Activated T-cell treated with anti-CD3 and anti-CD28 coated beads, Interleukin-2, amount 50 U/mL, for 48 hours (primary cell): ENCODE measurements at regions not wholly inside any gene's neighbourhood (a gene's known extent, or its start where the extent isn't known, plus 50 kb on each side); places are given as distances from the start of the nearest gene placed in this dataset.
"Not testable (repeated sequence)": the region's sequence is repeated elsewhere in the genome, so short reads cannot be mapped to it uniquely, and the experiment has no call there.

Experiments
- DNase-seq, 2 experiments: peaks; one replicate each; pipeline ENCODE4 v3.0.0-alpha.2; 2020

DNA sequence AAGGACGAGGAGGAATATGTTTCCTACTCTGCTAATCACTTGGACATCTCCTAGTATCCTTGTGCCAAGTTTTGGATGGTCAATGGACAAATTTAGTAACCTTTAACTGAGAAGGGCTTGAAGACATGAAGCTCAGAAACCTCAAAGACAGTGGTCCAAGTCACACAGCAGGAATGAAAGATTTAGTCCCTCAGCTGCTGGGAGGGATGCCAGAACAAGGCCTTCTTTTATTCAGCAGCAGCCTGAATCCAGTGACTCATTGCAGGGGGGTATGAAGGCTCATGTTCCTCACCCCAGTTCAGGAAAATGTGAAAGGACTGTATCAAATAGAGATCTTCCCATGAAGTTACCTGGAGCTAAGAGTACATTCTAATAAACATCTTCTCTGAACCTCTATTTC, 214.9 kb upstream of the UGT8 start:
- DNase-seq: no peak

DNA sequence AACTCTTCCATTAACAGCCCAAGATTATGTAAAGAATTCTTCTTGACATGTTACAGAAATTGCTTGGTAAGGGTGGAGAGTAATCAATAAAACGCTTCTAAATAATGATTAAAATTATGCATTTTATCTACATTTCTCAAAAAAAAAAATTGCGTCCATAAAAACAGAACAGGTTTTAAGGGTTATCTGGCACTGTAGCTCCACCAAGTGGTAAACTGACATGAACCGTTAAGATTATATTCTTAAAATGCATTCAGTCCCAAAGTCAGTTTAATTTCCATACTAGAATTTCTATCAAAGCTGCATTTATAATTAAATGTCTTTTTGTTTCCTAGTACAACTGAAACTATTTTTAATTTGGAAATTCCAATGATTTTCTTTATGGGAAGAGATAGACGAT, 214.0 kb upstream of the UGT8 start:
- no peak for DNase-seq

DNA sequence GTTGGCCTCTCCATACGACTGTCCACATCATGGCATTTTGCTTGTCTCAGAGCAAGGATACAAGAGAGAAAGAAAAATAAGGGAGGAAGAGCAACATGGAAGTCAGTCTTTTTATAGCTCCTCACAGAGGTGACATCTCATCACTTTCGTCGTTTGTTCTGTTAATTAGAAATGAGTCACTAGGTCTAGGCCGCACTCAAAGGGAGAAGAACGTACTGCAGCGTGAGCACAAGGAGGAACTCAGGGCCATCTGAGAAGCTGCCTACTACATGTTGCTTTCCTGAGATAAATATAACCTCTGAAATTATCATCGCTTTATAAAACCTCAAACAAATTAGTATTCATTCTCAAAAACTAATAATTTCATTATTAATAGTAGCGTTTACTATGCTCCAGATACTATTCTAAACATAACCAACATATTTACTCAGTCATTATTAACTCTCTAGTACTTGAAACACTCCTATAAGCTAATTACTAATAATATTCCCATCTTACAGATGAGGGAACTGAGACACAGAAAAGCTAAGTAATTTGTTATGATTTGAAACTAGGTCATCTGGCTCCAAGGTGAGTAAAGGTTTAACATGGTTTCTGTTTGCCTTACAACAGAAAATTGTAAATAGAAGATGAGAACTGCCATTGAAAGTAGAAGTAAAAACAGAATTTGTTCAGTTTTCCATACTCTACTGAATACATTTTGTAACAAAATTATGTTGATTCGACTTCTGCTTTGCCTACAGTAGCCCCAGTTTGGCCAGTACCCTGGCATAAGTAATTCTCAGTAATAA, 213.2 kb upstream of the UGT8 start:
- DNase-seq: no peak

DNA sequence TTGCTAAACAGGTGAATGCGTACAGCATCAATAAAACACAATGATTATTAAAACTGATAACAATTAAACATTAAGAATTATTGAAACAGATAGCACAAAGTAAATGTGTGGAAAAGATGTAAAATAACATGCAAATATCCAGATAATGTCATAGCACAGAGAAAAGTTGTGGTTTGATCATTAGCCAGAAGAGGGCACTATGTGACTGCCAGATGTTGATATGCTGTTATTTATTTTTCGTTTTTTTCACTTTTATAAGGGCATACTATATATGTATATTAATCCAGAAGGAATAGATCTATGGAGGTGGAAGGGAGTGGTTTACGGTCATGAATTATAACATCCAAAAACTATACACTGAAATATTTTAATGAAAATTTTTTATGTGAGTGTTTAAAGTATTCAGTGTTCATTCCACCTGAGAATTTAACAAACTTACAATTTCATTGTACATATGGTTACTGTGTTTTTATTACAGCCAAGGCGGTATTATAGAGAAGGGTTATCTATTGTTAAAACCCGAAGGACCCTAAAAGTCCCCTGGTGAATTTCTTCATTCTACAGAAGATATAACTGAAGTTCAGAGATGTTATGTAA, 211.9 kb upstream of the UGT8 start:
- DNase-seq: no peak

DNA sequence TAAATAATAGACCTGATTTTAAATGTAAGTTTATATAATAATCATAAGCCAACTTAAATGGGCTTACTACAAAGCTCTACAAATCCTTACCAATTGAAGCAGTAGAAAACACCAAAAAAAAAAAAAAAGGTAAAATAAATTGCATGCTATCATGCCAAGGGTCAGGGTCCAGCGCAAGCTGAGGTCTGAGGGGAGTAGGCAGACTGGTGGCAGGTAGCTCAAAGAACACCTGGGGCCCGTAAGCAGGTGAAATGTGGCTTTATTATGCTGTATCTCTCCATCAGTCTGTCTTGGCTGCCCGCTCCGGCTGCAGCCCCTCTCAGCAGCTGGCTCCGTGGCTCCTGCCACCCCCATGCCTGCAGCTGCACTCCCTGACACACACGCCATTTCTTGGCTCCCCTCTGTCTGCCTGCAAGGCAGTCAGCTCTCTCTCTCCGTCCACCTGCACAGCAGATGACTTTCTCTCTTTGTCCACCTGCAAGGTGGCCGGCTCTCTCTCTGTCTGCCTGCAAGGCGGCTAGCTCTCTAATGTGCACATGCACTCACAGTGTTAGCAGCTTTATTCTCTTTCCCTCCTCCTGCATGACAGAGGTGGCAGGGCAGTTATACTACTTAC, 209.4 kb upstream of the UGT8 start:
- DNase-seq: no peak

DNA sequence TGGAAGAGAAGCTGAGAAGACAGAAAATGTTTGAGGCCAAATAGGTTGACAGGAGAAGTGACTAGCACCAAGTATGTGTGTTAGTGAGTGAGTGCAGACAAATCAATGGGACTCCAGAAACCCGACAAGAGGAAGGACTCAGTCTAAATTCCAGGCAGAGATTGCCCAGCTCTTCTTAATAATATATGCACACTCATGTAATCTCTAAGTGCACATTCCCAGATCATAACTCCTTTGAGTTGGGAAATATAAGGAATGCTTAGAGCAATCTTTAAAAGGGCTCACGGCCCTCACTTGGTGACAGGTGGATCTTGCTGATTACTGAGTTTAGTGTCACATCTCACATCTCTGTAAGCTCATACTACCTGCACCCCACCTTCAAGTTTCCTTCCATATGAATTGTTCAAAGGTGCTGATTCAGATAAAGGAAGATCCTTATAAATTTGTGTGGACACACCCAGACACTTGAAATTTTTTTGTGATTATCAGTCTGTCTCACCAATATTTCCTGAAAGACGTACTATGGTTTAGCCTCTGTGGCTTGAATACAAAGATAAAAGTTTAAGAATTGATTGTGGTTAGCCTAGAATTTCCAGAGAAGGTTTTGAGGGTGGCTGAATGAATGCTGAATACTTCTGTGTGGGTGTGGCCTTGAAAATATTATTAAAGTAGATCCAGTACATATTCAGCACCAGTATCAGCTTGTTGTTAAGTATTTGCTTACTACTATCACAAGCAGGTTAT, 205.1 kb upstream of the UGT8 start:
- DNase-seq: no peak

DNA sequence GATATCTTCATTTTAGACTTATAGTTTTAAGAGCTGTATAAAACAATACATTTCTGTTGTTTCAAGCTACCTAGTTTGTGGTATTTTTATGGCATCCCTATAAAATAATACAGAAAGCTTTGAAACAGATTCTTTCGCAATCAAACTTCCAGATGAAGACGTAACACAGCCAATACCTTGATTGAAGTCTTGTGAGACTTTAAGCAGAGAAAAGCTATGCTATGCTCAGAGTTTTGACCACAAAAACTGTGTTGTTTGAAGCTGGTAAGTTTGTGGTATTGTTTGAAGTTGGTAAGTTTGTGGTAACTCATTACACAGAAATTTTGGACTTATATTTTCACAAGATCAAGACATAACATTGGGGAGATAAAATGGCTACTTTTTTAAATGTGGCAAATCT, 201.8 kb upstream of the UGT8 start:
- no peak for DNase-seq

DNA sequence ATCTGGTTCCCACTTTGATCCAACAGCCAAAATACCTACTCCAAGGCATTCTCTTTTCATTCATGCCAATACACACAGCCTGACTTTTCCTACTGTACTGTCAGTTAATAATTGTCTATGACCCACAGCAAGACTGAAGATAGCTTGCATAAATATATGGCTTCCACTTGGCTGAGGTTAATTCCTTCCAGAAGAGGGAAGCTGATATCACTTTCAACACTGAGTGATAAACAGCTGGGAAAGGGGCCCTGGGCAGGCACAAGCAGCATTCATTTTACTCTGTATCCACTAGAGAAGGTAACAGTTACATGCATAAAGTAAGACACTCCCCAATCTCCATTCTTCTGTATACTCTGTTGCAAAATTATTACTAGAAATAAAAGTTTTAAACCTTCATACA, 200.2 kb upstream of the UGT8 start:
- DNase-seq: no peak

DNA sequence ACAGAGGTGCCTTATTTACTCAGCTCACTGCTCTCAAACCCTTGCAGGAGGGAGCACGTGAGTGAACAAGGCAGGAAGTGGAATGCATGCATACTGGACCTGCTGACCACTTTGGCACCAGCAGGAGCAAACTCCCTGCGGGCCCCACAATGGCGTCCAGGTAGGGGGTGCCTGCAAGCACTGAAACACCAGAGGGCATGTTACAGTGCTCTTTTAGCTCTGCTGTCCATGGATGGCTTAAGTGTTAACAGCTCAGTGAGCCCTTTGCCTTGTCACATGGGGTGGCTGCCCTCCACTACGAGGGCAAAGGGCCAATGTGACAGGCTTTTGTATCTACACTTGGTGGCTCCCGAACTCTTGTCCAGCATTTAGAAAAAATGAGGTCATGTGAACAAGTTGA, 199.5 kb upstream of the UGT8 start:
- DNase-seq: no peak

DNA sequence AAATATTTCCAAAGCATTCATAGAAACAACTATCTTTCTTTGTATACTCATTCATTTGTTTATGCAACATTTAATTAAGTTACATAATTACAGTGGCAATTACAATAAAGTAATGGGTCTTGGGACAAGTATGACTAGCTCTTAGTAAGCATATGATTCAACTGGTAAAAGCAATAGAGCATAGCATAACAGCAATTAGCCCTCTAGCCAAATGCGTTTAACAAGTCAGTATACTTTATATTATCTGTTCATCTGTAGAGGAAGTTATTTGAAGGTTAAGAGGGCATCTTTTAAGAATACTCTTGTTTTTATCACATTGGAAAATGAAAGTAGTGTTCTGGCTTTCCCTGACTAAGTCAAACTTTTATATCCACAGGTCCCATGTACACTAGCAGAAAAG, 198.1 kb upstream of the UGT8 start:
- DNase-seq: no peak

DNA sequence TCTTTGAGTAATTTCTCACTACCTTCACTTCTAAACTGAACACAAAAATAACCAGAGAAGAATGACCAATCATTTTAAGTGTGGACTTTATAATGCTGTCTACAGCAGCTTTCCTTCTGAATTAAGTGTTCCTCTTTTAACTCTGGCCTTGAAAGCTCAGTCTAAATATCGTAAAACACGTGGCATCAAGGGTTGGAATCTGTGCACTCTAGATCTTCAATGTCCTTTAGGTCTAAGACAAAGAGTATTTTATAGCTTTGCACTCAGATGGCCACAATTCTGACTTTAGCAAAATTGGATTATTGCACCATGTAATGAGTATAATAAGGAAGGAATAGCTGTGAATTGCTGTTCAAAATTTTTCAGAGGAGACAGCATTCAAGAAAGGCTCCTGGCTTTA, 197.1 kb upstream of the UGT8 start:
- DNase-seq: no peak

DNA sequence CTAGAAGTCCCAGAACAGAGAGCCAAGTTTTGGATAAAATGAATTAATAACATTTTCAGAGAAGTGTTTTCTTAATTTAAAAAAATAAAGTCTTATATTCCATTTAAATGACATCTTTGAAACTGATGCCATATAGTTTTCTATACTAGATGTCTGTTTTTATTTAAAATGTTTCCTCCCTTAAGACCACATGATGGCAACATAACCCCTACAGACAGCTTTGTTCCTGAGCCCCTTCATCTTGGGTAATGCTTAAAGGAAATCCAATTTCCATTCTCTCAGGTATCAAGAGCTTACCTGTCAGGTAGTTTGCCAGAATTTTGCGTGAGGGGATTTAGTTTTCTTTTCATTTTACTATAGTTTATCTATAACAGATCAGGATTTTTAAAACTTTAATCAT, 181.4 kb upstream of the UGT8 start:
- no peak for DNase-seq

DNA sequence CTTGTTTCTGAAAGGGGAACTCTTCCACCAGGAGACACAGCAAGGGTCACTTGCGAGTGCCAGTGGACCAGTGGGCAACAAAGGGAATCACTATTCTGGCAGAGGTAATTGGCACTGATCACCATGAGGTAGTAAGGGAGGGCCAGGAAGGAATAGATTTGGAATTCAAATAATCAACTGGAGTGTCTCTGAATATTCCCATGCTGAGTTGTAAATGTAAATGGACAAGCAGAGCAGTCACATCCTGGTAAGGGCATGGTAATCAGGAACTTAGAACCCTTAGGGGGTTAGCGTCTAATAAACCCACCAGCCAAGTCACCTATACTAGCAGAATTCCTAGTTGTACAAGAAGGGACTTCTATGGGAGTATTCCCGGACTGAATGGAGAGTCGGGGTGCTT, 178.5 kb upstream of the UGT8 start:
- DNase-seq: no peak

DNA sequence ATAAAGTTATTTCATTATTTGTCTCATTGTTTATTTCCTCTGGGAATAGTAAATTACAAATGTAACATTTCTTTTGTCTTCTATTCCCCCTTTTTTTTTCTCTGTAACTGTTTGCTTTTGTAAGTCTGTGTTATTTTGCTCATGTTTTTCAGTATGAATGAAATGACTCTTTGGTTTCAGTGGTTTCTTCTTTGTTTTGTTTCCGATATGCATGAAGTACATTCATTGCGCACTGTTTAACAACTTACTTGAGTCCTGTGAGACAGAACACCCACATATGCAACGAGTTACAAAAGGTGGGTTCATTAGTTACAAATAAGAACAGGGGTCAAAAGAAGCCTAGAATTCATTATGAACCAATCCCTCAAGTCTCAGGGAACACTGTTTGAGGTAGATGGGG, 175.0 kb upstream of the UGT8 start:
- no peak for DNase-seq

DNA sequence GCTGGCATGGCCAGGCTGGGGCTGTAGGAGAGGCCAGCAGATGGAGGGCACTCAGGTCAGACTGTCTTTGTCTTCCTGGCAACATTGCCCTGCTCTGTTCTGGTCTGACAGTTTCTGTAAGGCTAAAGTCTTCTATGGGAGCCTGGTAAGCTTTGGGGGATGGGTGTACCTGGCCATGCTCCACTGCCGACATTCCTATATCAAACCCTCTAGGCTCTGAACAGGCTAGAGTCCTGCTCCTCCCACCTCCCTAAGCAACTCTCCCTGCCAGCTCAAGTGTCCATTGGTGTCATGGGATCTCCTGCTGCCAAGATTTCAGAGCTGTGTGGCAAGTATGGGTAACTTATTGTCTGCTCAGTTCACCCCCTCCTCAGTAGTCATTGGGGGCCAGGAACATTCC, 163.5 kb upstream of the UGT8 start:
- DNase-seq: no peak

DNA sequence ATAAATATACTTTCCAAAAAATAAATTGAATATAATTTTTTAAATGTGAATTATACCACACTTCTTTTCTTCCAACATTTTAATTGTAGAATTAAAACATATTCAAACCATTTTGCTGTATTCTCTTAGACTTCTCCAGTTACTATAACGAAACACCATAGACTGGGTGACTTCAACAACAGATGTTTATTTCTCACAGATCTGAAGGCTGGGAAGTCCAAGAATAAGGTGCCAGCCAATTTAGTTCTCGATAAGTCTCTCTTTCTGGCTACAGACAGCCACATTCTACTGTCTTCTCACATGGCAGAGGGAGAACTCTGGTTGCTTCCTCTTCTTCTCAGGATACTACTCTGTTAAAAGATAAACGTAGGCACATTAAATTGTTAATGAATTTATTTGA, 155.8 kb upstream of the UGT8 start:
- no peak for DNase-seq

DNA sequence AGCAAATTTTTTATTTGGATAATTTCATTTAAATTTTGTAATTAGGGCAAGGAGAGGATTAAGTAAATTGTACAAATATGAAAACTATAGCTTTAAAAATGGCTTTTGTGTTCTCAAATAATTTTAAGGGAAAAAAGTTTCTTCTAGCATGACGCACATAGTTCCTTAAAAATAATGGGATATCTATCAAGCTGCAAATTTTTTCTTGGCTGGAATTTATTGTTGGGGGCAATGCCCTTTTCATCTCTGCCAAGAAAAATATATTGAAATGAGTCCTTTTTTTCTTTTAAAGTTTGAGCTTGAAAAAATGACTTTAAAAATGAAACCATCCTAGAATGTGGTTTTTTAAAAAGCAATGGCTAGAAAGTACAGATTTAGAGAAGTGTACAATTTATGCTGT, 154.4 kb upstream of the UGT8 start:
- DNase-seq: no peak

DNA sequence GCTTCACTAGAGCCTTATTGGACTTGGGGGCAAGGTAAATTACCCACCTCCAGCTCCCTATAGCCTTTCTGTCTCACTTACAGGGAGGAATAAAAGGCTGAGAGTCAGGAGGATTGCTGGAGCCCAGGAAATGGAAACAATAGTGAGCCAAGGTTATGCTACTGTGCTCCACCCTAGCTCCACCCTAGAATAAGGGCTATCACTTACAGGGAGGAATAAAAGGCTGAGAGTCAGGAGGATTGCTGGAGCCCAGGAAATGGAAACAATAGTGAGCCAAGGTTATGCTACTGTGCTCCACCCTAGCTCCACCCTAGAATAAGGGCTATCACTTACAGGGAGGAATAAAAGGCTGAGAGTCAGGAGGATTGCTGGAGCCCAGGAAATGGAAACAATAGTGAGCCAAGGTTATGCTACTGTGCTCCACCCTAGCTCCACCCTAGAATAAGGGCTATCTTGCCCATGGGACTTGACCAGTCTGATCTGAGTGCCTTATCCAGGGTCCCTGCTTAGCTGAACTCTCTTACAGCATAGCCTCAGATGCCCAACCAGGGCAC, 150.6 kb upstream of the UGT8 start:
- DNase-seq: not testable (repeated sequence)

DNA sequence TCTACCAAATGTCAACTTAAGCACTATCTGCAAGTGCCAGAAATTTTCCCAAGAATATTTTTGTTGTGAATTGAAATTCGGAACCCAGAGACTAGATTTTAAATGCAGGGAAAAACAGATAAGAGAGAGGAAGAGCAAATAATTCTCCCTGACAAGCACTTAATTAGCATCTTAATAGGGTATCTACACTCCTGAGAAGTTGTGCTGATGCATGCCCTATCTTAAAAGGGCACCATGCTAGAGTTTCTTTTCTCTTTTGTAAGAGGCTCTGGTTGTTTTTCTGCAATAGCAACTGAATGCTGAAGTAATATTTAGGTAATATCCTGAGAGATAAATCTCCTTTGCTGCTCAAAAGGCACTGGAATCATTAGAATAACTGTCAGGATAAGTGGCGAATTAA, 139.9 kb upstream of the UGT8 start:
- no peak for DNase-seq

DNA sequence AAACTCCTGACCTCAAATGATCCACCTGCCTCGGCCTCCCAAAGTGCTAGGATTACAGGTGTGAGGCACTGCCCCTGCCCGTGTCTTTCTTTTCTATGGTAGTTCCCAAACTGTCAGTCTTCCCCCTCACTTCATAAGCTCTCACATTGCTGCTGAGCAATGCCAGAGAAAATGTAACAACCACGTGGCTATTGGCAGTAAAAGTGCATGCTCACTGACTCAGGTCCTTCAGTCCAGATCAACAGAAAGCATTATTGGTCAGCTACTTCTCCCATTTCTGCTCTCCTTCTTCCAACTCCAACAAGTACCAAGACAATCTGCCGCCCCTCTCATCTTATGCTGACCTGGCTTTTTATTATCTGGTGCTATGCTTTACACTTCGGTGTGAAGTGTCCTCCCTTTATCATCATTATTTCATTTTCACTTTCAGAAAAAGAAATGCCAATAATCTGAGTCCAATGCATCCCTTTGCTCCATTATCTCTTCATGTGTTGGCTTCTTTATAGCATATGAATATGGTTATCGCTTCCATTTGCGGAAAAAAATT, 133.8 kb upstream of the UGT8 start:
- no peak for DNase-seq

DNA sequence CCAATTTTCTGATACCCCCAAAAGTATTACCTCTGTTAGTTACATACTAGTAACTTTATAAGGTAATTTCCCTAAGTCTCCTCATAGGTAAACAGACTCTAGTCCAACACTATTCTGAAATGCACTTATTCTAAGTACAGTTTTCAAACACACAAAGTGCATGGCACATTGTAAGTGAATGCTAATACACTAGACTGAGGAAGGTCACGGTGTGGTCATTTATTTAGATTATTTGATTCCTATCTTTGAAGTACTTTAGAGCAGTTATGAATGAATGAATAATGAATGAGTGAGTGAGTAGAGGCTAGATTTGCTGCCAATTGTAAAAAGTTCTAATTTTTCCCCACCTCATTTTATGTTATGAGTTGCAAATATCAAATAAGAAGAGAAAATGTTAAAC, 132.8 kb upstream of the UGT8 start:
- DNase-seq: no peak

DNA sequence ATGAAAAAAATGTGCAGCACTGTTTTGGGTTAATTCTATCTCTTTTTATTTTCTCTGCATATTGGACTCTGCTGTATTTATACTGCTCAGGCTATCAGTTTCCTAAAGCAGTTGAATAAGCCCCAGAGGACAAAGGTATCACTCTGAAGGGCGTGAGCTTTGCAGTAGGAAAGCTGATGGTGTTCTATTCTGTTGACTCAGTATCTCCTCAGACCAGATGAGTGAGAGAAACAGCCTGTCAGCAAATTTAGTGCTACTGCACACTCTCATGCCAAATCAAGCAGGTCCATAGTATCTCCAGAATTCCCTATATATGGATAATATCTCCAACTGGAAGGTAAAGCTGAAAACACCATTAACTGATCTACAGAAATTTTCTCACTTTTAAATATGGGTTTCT, 132.3 kb upstream of the UGT8 start:
- no peak for DNase-seq
